GM12801 (cell line): ENCODE measurements at regions not wholly inside any gene's neighbourhood (a gene's known extent, or its start where the extent isn't known, plus 50 kb on each side); places are given as distances from the start of the nearest gene placed in this dataset.

Experiments
- TF ChIP-seq, protein P1 (sequence below): IDR thresholded peaks from one replicate; pipeline ENCODE4 v1.5.1; 2011; ENCODE audit warnings: control low read depth; ENCODE audit not compliant: insufficient read length; ENCODE audit errors: extremely low read depth

DNA sequence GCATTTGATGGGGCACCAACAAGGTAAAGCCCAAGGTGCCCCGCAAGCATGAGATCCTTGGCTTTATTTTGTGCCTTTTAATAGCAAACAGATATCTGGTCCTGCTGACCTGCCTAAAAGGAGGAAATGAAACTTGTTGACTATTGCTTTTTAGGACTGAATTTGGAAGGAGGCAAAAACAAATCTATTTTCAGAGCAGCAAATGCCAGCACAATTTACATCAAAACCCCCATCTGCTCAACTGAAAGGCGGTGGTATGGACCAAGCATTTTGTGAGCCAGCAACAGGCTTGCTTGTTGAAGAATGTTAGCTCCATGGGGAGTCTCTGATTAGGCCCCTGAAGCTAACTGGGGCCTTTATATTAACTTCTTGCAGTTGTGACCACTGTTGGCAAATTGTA, 192.6 kb upstream of the E2F8 start:
- TF ChIP-seq, protein P1, sequence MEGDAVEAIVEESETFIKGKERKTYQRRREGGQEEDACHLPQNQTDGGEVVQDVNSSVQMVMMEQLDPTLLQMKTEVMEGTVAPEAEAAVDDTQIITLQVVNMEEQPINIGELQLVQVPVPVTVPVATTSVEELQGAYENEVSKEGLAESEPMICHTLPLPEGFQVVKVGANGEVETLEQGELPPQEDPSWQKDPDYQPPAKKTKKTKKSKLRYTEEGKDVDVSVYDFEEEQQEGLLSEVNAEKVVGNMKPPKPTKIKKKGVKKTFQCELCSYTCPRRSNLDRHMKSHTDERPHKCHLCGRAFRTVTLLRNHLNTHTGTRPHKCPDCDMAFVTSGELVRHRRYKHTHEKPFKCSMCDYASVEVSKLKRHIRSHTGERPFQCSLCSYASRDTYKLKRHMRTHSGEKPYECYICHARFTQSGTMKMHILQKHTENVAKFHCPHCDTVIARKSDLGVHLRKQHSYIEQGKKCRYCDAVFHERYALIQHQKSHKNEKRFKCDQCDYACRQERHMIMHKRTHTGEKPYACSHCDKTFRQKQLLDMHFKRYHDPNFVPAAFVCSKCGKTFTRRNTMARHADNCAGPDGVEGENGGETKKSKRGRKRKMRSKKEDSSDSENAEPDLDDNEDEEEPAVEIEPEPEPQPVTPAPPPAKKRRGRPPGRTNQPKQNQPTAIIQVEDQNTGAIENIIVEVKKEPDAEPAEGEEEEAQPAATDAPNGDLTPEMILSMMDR: no peak

DNA sequence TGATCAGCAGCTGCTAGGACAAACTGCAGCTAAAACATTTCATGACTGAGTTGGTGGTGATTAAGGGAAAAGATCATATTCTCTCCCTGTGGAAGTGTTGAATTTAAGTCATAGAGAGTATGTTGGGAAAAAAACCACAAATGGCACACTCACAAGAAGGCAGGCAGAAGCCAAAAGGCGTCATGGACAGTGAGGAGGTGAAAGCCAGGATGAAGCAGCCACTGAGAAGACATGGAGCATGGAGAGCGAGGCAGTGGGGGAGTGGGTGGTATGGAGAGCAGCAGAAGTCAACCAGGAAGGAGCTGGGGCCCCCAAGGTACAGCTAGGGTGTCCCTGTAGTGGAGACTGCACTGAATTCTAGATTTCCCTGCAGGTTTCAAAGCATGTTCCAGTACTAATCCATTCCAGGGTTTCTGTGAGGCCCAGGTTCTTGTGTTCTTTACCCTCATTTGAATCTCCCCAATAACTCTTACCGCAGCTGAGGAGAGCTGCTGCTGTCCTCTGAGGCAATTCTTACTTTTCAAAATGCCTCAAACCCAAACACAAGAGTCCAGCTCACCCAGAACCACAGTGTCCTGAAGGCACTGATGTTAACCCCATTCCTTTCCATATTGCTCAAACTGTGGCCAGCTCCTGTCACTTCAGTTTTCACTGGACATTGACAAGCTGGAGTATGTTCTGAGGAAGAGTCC, 191.8 kb upstream of the E2F8 start:
- TF ChIP-seq, protein P1: no peak

DNA sequence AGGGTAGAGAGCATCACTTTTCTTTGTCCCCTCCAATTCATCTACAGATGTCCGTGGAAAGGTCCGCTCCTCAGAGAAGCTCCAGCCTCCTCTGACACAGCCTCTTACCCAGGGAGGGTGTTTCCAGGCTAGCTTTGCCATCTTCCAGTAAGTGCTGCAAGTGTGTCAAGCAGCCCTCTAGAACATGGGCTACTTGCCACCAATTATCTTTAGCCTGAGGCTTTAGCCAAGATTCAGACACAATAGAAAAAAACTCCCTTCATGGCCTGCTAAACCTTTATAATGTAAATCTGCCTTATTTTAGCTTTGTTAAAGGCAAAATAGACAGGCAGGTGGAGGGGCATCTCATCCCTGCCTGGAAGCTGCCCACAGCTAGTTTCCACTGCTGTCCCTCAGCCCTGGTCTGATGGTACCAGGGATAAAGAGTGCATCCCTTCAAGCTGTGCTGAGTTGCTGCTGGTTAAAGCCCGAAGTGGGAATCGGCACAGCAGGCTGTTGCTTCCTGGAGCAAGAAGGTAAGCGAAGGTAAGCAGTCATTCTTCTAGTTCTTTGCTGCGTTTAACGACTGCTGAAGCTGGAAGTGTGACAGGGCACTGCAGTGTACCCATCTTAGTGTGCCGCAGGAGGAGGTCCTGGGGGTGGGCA, 190.1 kb upstream of the E2F8 start:
- TF ChIP-seq, protein P1: no peak

DNA sequence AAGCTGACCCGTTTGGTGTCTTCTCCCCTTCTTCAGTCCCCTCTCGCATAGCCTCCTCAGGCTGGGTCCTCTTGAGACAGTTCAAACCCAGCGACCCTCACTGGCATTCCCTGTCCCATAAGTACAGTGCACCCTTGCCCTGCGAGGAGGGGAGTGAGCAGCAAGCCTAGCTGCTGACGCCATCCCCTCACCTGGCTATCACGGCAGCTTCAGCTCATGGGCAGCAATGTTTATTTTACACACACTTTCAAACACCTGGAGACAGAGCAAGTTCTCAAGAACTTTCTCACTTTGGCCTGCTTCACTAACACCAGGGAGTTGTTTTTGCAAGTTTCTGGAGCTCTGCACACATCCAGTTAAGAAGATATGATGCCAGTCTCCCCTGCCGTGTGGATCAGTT, 189.6 kb upstream of the E2F8 start:
- TF ChIP-seq, protein P1: no peak

DNA sequence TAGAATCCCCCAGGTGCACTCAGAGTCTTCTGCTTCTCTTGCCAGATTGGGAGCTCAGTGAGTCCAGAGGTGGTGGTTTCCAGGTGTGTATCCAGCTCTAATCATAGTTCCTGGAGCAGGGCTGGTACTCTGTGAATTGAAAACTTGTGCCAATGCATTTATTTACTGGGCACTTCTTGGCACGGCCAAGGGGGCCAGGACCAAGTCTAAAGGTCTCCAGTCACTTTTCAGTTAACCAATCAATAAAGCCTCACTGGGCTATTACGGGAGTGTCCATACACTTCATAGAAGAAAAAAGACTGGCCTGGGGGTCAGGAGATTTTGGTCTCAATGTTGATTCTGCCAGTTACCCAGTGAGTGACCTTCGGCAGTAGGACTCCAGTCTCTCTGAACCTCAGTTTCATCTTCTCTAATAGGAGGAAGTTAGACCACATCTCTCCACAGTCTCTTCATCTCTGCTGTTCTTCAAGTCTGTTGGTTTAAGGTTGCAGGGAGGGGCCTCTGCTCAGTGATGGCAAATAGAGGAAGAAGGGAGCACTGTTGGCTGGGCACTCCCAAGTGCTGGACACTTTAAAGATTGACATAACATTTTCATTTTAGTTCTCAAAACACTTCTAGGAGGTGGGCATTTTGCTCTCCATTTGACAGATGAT, 188.5 kb upstream of the E2F8 start:
- TF ChIP-seq, protein P1: no peak

DNA sequence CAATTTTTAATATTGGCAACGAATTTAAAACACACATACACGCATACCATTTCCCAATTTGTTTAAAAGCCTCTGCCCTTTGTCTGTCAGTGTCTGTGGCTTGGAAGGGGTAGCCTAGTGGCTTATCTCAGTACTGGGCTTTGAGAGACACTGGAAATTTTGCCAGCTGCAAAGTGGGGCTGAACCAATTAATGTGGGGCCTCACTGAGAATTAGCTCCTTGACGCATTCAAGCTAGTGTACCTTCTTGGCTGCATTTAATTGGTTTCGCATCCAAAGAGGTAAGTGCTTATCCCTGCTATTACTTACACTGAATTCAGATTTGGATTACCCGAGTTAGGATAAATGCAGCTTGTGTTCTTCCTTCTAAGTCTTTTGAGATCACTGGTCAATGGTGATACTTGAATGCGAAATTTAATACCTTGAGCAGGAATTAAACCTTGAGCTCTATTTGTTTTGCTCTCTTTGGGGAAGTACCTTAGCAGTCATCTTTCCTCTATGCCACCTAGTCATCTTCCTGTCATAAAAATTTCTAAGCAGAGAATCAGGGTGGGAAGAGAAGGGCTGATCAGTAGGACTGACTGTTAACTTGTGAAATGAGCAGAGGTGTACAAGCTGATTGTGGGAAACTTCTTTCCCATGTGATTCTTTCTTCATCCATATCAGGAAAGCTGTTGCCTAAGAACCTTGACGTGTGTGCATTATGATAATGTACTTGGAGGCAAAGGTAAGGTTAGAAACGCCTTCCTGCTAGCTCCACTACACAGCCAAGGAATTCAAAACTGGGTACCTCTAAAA, 187.7 kb upstream of the E2F8 start:
- TF ChIP-seq, protein P1: no peak

DNA sequence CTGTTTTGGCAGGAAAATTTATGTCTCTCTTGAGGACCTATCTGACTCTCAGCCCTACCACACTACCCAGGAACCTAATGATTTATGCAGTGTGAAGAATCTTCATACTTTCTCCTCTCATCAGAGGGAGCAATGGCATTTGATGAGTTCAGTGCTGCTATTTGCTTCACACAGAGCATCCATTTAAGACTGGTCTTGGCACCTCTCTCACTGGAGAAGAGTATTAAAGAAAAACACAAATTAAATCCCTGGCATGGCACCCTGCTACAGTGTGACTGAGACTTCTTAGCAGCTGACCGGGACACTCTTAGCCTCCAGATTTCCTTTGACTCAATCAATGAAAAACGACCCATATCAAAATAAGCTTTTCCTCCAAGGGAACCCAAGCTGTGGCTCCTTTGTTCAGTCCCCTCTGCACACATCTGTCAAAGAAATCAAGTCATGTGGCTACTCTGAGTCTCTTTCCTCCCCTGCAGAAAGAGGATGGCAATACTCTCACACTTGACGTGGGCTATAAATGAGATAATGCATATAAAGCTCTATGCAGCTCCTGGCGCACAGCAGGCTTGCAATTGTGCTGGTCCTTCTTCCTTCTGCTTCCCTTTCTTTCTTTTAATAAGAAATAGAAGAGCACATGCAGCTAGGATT, 186.1 kb upstream of the E2F8 start:
- TF ChIP-seq, protein P1: no peak
